Ascending aorta (tissue), 2 donors: ENCODE measurements at regions not wholly inside any gene's neighbourhood (a gene's known extent, or its start where the extent isn't known, plus 50 kb on each side); places are given as distances from the start of the nearest gene placed in this dataset.

Experiments
- DNase-seq, 2 donors: peaks; one replicate each; pipeline ENCODE4 v3.0.0-alpha.2; 2019; ENCODE audit warnings: low spot score in 2 of 2
- H3K27ac ChIP-seq, 2 donors: fragments of 200-600 bp; sonication (generic); one replicate each; pipeline ENCODE4 v1.5.1; 2016 to 2017; ENCODE audit warnings: mild to moderate bottlenecking in 1 of 2
- H3K27me3 ChIP-seq: fragments of 200-600 bp; sonication (generic); one replicate; pipeline ENCODE4 v1.5.1; 2017
- H3K36me3 ChIP-seq, 2 donors: fragments of 200-600 bp; sonication (generic); one replicate each; pipeline ENCODE4 v1.5.1; 2016
- H3K4me1 ChIP-seq, 2 donors: fragments of 200-600 bp; sonication (generic); one replicate each; pipeline ENCODE4 v1.5.1; 2016 to 2017; ENCODE audit warnings: mild to moderate bottlenecking in 1 of 2
- H3K4me3 ChIP-seq, 2 donors: fragments of 200-600 bp; sonication (generic); one replicate each; pipeline ENCODE4 v1.5.1; 2016 to 2017; ENCODE audit warnings: mild to moderate bottlenecking in 1 of 2
- H3K9me3 ChIP-seq, 2 donors: fragments of 200-600 bp; sonication (generic); one replicate each; pipeline ENCODE4 v1.5.1; 2016
- CTCF ChIP-seq, 3 experiments: fragments of 200-600 bp in 2 of 3; fragments of 450-650 bp in 1 of 3; sonication (generic) in 2 of 3; IDR thresholded peaks; one replicate each; pipeline ENCODE4 v1.5.1; 2016 to 2019; ENCODE audit warnings: antibody characterized with exemption in 3 of 3, mild to moderate bottlenecking in 1 of 3, moderate library complexity in 1 of 3
- intact Hi-C: fragments of 100-400 bp; cut with DNase I; formaldehyde crosslinking; loops from one replicate; pipeline ENCODE4 v1.15.1; 2023

- Histone ChIP-seq H3K36me3 (no peaks in the 10 kb centered on the region), H3K4me1 (no peaks in the 10 kb centered on the region), H3K4me3 (no peak overlapping the region), H3K27me3 (no peaks in the 10 kb centered on the region), H3K9me3 (no peaks in the 10 kb centered on the region), H3K27ac (no peak overlapping the region)
- intact Hi-C loops, result no loop called here
- no peak for DNase-seq
- no peak for TF ChIP-seq CTCF (IDR thresholded peaks at IDR 0.05)
Observed at GRCh38 chr1:221394011-221394544, 347.8 kb downstream of the DUSP10 start.

DNA sequence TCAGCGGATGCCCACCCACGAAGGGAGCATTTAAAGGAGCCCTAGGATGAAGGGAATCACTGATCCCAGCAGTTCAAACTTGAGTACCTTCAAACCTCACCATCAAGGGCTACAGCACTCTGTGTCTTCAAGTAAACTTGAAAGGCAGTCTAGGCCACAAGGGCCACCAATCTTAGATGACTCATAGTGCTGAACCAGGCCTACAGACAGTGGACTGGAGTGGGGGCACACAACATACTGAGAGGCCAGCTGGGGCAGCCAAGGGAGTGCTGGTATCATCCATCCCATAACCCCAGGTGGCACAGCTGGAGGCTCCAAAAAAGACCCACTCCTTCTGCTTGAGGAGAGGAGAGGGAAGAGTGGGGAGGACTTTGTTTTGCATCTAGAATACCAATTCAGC is 345.4 kb downstream of the DUSP10 start:
- H3K27me3 ChIP-seq, result no peaks in the 10 kb centered on the region
- intact Hi-C loops, result no loop called here
- H3K36me3 ChIP-seq, result no peaks in the 10 kb centered on the region
- no peak for TF ChIP-seq CTCF (IDR thresholded peaks at IDR 0.05)
- no peak overlapping the region for H3K4me3 ChIP-seq
- H3K9me3 ChIP-seq, result no peaks in the 10 kb centered on the region
- DNase-seq, result no peak
- no peaks in the 10 kb centered on the region for H3K4me1 ChIP-seq
- no peak overlapping the region for H3K27ac ChIP-seq

DNA sequence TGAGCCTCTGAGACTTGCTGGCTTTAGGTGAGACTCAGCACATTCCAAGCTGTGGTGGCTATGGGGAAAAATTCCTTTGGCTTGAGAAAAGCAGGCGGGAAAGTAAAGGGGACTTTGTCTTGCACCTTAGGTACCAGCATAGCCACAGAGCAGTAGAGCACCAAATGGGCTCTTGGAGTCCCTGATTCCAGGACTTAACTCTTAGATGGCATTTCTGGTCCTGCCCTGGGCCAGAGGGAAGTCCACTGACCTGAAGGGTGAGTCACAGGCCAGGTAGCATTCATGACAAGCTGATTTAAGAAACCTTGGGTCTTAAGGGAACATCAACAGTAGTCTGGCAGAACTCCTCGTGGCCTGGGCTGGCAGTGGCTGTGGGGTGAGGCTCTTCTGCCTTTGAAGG is 344.7 kb downstream of the DUSP10 start:
- Histone ChIP-seq H3K9me3 (no peaks in the 10 kb centered on the region), H3K36me3 (no peaks in the 10 kb centered on the region), H3K4me1 (no peaks in the 10 kb centered on the region), H3K27ac (no peak overlapping the region), H3K27me3 (no peaks in the 10 kb centered on the region), H3K4me3 (no peak overlapping the region)
- no peak for DNase-seq
- no peak for TF ChIP-seq CTCF (IDR thresholded peaks at IDR 0.05)
- intact Hi-C loops, result no loop called here

DNA sequence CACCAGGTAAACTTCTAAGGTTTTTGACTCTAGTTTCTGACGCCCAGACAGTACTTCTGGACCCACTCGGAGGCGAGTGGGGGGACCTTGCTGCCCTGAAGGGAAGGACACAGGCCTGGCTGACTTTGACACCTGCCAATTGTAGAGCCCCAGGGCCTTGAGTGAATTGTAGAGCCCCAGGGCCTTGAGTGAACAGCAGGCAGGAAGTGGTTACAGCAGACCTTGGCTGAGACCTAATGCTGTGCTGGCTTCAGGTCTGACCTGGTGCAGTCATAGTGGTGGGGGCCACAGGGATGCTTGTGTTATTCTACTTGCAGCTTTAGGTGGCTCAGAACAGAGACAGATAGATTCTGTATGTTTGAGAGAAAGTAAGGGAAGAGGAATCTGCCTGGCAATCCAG is 344.3 kb downstream of the DUSP10 start:
- H3K36me3 ChIP-seq, result no peaks in the 10 kb centered on the region
- no peak for TF ChIP-seq CTCF (IDR thresholded peaks at IDR 0.05)
- no peak overlapping the region for H3K27ac ChIP-seq
- H3K4me1 ChIP-seq, result no peaks in the 10 kb centered on the region
- intact Hi-C loops, result no loop called here
- H3K9me3 ChIP-seq, result no peaks in the 10 kb centered on the region
- no peak for DNase-seq
- no peak overlapping the region for H3K4me3 ChIP-seq
- no peaks in the 10 kb centered on the region for H3K27me3 ChIP-seq

DNA sequence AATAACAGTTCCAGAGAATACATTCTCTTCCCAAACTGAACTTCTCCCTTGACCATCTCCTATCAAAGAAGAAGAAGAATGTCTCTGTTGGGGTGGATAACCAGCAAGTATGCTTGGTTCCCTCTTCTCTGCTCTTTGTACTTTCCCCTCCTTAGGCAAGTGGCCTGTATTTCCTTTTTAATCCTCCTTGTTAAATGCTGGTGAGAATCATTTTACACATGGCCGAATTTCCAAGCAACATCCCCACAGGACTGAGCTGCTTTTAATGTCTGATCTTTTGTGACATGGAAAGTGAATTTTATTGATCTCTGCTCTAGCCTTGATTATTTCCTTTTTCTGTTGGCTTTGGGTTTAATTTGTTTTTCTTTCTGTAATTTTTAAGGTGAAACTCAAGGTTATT is 336.7 kb downstream of the DUSP10 start:
- Histone ChIP-seq H3K27me3 (no peaks in the 10 kb centered on the region), H3K4me1 (no peaks in the 10 kb centered on the region), H3K36me3 (no peaks in the 10 kb centered on the region), H3K9me3 (no peaks in the 10 kb centered on the region), H3K4me3 (no peak overlapping the region), H3K27ac (no peak overlapping the region)
- no peak for TF ChIP-seq CTCF (IDR thresholded peaks at IDR 0.05)
- no peak for DNase-seq
- intact Hi-C loops, result no loop called here
